ENCODE measurements at regions not wholly inside any gene's neighbourhood (a gene's known extent, or its start where the extent isn't known, plus 50 kb on each side); places are given as distances from the start of the nearest gene placed in this dataset.

- no peak for TF ChIP-seq IRF1 (CRISPR knock-in tag; IDR thresholded peaks at IDR 0.05)
- TF ChIP-seq ZNF416 (CRISPR knock-in tag; IDR thresholded peaks at IDR 0.05), result no peak
- TF ChIP-seq KAT7 (CRISPR knock-in tag; IDR thresholded peaks at IDR 0.05; ENCODE audit: borderline replicate concordance), result no peak
- no peak for TF ChIP-seq AR (CRISPR knock-in tag; IDR thresholded peaks at IDR 0.05)
- no peak for TF ChIP-seq ZBTB21 (CRISPR knock-in tag; IDR thresholded peaks at IDR 0.05; ENCODE audit: borderline replicate concordance)
- TF ChIP-seq TP53 (CRISPR knock-in tag; IDR thresholded peaks at IDR 0.05), result no peak
- TF ChIP-seq AFF4 (CRISPR knock-in tag; IDR thresholded peaks at IDR 0.05; ENCODE audit: borderline replicate concordance), result no peak
- TF ChIP-seq ZNF423 (CRISPR knock-in tag; IDR thresholded peaks at IDR 0.05), result no peak
- no peak for TF ChIP-seq ATF3 (CRISPR knock-in tag; conservative IDR thresholded peaks at IDR 0.05)
- TF ChIP-seq FOXP1 (CRISPR knock-in tag; IDR thresholded peaks at IDR 0.05; ENCODE audit: borderline replicate concordance), result no peak
- no peak for TF ChIP-seq ZNF532 (CRISPR knock-in tag; IDR thresholded peaks at IDR 0.05; ENCODE audit: borderline replicate concordance)
- TF ChIP-seq PRRX2 (CRISPR knock-in tag; IDR thresholded peaks at IDR 0.05), result no peak
- Mint-ChIP-seq H3K9me3 (no peaks in the 10 kb centered on the region), H3K4me3 (no peak overlapping the region), H3K27me3 (ENCODE audit: low read depth) (peaks cover 38% of the 10 kb centered on the region), H3K4me1 (peaks cover 6% of the 10 kb centered on the region; the same call in 1 of the 2 replicates), H3K36me3 (no peaks in the 10 kb centered on the region), H3K27ac (no peak overlapping the region)
- CTCF ChIA-PET, result no interaction called here
- ATAC-seq (no peak), DNase-seq (ENCODE audit: low spot score) (no peak)
- POLR2A ChIA-PET, result no interaction called here
These were observed 664.1 kb upstream of the ADARB2 start for GRCh38 chr10:2401459-2401858.

- Mint-ChIP-seq H3K4me3 (no peak overlapping the region), H3K36me3 (no peaks in the 10 kb centered on the region), H3K27ac (no peak overlapping the region), H3K27me3 (ENCODE audit: low read depth) (peaks cover 38% of the 10 kb centered on the region), H3K9me3 (no peaks in the 10 kb centered on the region), H3K4me1 (no peaks in the 10 kb centered on the region)
- DNase-seq (ENCODE audit: low spot score), result no peak
- no peak for ATAC-seq
- CTCF ChIA-PET, result no interaction called here
- POLR2A ChIA-PET, result no interaction called here
- TF ChIP-seq ZNF416 (CRISPR knock-in tag; IDR thresholded peaks at IDR 0.05) (no peak), CREB1 (CRISPR knock-in tag; IDR thresholded peaks at IDR 0.05) (no peak), SMAD4 (CRISPR knock-in tag; IDR thresholded peaks at IDR 0.05) (no peak), ATF6 (CRISPR knock-in tag; IDR thresholded peaks at IDR 0.05) (no peak), USF2 (CRISPR knock-in tag; IDR thresholded peaks at IDR 0.05) (no peak), NR3C1 (CRISPR knock-in tag; conservative IDR thresholded peaks at IDR 0.05; ENCODE audit: low read depth) (no peak), TP53 (CRISPR knock-in tag; IDR thresholded peaks at IDR 0.05) (no peak), ERG (CRISPR knock-in tag; IDR thresholded peaks at IDR 0.05) (no peak), TEAD4 (CRISPR knock-in tag; IDR thresholded peaks at IDR 0.05) (no peak), MYBL2 (CRISPR knock-in tag; IDR thresholded peaks at IDR 0.05) (no peak)
These were observed 662.2 kb upstream of the ADARB2 start for GRCh38 chr10:2399482-2399881.
